Ovary (tissue), 7 donors: ENCODE measurements at regions not wholly inside any gene's neighbourhood (a gene's known extent, or its start where the extent isn't known, plus 50 kb on each side); places are given as distances from the start of the nearest gene placed in this dataset.

Experiments
- DNase-seq, 5 donors: peaks; one replicate each; pipeline ENCODE4 v3.0.0-alpha.2; 2019 to 2020
- H3K27ac ChIP-seq, 2 donors: fragments of 200-600 bp; one replicate each; pipeline versions ENCODE4 v1.5.1 to v1.8.0; 2019 to 2022
- H3K27me3 ChIP-seq: fragments of 200-600 bp; one replicate; pipeline ENCODE4 v1.8.0; 2022
- H3K36me3 ChIP-seq: fragments of 200-600 bp; sonication (generic); one replicate; pipeline ENCODE4 v1.5.1; 2019
- H3K4me1 ChIP-seq: one replicate; pipeline ENCODE4 v1.8.1; 2013; ENCODE audit warnings: mild to moderate bottlenecking, moderate library complexity; ENCODE audit not compliant: insufficient read depth
- H3K4me3 ChIP-seq: fragments of 200-600 bp; sonication (generic); one replicate; pipeline ENCODE4 v1.5.1; 2017
- H3K9me3 ChIP-seq, 2 donors: fragments of 200-600 bp in 1 of 2; sonication (generic) in 1 of 2; one replicate each; pipeline versions ENCODE4 v1.5.1 to v1.8.1; 2013 to 2019; ENCODE audit warnings: mild to moderate bottlenecking in 1 of 2, moderate library complexity in 1 of 2
- EP300 ChIP-seq: sonication (generic); formaldehyde crosslinking; IDR thresholded peaks from one replicate; pipeline ENCODE4 v1.6.1; 2017; ENCODE audit warnings: antibody characterized with exemption
- POLR2A ChIP-seq: fragments of 450-650 bp; IDR thresholded peaks from one replicate; pipeline ENCODE4 v1.6.1; 2017; ENCODE audit warnings: antibody characterized with exemption, mild to moderate bottlenecking, moderate library complexity
- WGBS, 3 donors: extraction: QIAGEN DNeasy Blood & Tissue Kit in 1 of 3; methylation state at CpG; one replicate each; pipeline versions ENCODE4 v1.1.5 to v1.1.7; 2013 to 2017; 5-methylcytosine and 5-hydroxymethylcytosine counted together
- intact Hi-C, 4 donors: fragments of 100-400 bp; cut with DNase I; formaldehyde crosslinking; loops; one replicate each; pipeline versions ENCODE4 v1.11.0 to v1.15.1; 2022 to 2023
- TF ChIP-seq, protein P1 (sequence below), 3 donors: fragments of 450-650 bp in 2 of 3; fragments of 200-600 bp in 1 of 3; IDR thresholded peaks; one replicate each; pipeline versions ENCODE4 v1.5.1 to v1.8.0; 2016 to 2022; ENCODE audit warnings: antibody characterized with exemption in 3 of 3, mild to moderate bottlenecking in 1 of 3
- donor health status: DM: no; HTN: no; CAD: no; lungs with moderate emphysema.
- donor health status: DM: no; HTN: no; CAD: no.
- donor health status: Bipolar disorder and iron deficiency.
- donor health status: DM: no; HTN: no; CAD: no.
- donor health status: DM: yes; HTN: yes; CAD: no.

DNA sequence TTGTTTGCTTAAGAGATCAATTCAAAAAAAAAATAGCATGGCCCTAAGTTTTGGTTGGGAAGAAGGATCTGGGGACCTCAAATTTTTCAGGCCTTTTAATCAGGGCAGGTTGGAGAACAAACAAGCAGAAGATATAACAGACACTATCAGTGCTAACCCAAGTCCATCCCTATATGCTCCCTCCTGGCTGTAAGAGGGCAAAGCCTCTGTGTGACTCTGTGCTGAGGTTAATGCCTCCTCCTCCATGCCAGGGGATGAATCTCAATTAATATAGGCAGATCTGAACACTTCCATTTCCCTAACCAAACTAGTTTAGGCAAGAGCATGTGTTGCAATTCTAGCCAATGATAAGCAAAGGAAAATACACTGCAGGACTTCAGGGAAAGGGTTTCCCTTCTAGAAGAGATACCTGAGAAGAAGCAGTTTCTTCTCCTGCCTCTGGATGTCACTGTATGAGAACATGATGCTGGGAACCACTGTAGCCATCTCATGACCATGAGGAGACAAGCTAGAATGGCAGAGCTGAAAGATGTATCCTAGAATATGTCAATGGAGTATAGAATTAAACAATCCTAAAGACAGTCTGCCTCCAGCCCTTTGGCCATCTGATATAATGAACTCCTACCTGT is 76.0 kb downstream of the CHD9NB start:
- Histone ChIP-seq H3K27me3 (no peaks in the 10 kb centered on the region), H3K36me3 (no peaks in the 10 kb centered on the region), H3K27ac (no peak overlapping the region), H3K9me3 (no peaks in the 10 kb centered on the region), H3K4me1 (no peaks in the 10 kb centered on the region), H3K4me3 (no peak overlapping the region)
- intact Hi-C loops = no loop called here
- TF ChIP-seq, protein P1, sequence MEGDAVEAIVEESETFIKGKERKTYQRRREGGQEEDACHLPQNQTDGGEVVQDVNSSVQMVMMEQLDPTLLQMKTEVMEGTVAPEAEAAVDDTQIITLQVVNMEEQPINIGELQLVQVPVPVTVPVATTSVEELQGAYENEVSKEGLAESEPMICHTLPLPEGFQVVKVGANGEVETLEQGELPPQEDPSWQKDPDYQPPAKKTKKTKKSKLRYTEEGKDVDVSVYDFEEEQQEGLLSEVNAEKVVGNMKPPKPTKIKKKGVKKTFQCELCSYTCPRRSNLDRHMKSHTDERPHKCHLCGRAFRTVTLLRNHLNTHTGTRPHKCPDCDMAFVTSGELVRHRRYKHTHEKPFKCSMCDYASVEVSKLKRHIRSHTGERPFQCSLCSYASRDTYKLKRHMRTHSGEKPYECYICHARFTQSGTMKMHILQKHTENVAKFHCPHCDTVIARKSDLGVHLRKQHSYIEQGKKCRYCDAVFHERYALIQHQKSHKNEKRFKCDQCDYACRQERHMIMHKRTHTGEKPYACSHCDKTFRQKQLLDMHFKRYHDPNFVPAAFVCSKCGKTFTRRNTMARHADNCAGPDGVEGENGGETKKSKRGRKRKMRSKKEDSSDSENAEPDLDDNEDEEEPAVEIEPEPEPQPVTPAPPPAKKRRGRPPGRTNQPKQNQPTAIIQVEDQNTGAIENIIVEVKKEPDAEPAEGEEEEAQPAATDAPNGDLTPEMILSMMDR (IDR thresholded peaks at IDR 0.05) = no peak
- TF ChIP-seq POLR2A (no peak), EP300 (no peak)
- DNase-seq = no peak

DNA sequence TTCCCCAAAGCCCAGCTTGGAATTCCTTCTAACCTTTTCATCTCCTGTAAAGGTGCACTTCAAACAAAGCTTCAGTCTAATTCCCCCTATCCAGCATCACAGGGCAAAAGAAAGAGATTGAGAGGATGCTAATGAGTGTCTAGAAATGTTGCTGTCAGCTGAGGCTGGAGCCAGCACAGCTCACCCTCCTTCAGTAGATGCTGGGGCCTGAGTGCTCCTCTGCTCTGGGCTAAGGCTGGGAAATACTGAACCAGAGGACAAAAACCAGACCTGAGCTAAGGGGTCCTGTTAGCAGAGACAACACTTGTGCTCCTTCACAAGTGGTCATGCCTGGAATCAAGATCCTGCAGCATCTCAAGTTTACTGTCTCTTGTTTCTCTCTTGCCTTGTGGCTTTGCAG is 85.0 kb downstream of the CHD9NB start:
- Histone ChIP-seq H3K4me3 (no peak overlapping the region), H3K27ac (no peak overlapping the region), H3K36me3 (no peaks in the 10 kb centered on the region), H3K27me3 (no peaks in the 10 kb centered on the region), H3K4me1 (no peaks in the 10 kb centered on the region), H3K9me3 (no peaks in the 10 kb centered on the region)
- TF ChIP-seq EP300 (no peak), POLR2A (no peak)
- TF ChIP-seq, protein P1 (IDR thresholded peaks at IDR 0.05) = no peak
- intact Hi-C loops = no loop called here
- no peak for DNase-seq

DNA sequence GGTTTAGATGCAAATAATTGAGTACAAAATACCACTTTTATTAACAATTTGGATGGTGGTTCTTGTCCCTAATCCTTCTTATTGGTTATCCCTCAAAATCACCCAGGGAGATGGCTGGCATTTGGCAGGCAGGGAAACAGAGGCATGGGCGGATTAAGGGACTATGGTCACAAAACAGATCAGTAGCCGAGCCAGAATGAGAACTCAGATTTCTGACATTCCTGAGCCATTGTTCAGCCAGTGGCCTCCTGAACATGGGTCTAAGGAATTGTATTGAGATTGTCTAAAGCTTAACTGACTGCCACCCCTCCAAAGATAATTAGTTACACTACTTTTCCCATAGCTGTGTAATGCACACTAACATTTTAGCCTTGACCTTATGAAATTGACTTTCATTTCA is 88.4 kb downstream of the CHD9NB start:
- 71 to 76% (median 76%) methylated on average over 2 of the region's 2 CpGs for WGBS, 3 donors
- intact Hi-C loops = no loop called here
- Histone ChIP-seq H3K9me3 (no peaks in the 10 kb centered on the region), H3K27me3 (no peaks in the 10 kb centered on the region), H3K36me3 (no peaks in the 10 kb centered on the region), H3K4me3 (no peak overlapping the region), H3K4me1 (no peaks in the 10 kb centered on the region), H3K27ac (no peak overlapping the region)
- DNase-seq = no peak
- TF ChIP-seq POLR2A (no peak), EP300 (no peak)
- TF ChIP-seq, protein P1 (IDR thresholded peaks at IDR 0.05) = no peak

DNA sequence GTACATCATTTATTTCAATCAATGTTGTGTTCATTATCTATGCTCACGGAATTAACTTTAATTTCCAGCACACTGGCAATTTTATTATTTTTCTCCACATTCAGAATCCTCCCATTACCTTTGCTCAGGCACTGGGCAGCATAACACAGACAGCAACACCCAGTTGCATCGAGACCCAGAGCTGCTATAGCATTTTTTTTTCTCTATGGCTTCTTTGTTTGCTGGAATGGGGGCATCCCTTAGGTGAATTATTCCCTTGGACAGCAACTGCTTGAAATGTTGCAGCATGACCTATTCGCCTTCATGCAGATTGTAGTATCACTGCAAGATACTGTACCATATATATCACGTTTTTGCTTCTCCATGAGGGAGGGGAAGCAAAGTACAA is 88.8 kb downstream of the CHD9NB start:
- no peak for DNase-seq
- intact Hi-C loops = no loop called here
- H3K4me3 ChIP-seq = no peak overlapping the region
- H3K36me3 ChIP-seq = no peaks in the 10 kb centered on the region
- H3K4me1 ChIP-seq = no peaks in the 10 kb centered on the region
- 42 to 63% (median 46%) methylated on average over 4 of the region's 4 CpGs for WGBS, 3 donors
- H3K27me3 ChIP-seq = no peaks in the 10 kb centered on the region
- H3K27ac ChIP-seq = no peak overlapping the region
- H3K9me3 ChIP-seq = no peaks in the 10 kb centered on the region
- TF ChIP-seq POLR2A (no peak), EP300 (no peak)
- TF ChIP-seq, protein P1 (IDR thresholded peaks at IDR 0.05) = no peak
